Body of pancreas (tissue), 4 donors: ENCODE measurements at regions not wholly inside any gene's neighbourhood (a gene's known extent, or its start where the extent isn't known, plus 50 kb on each side); places are given as distances from the start of the nearest gene placed in this dataset.
"Not testable (repeated sequence)": the region's sequence is repeated elsewhere in the genome, so short reads cannot be mapped to it uniquely, and the experiment has no call there.

Experiments
- ATAC-seq: fragments of 150-250 bp; one replicate; pipeline ENCODE4 v1.9.1; 2016
- DNase-seq, 4 donors: peaks; one replicate each; pipeline ENCODE4 v3.0.0-alpha.2; 2019
- H3K27ac ChIP-seq, 4 donors: fragments of 200-600 bp; sonication (generic); 1 replicate in 3 of 4; 2 replicates in 1 of 4; pipeline versions ENCODE4 v1.5.1 to v1.6.1; 2016 to 2019; ENCODE audit warnings: mild to moderate bottlenecking in 1 of 4, mixed read lengths in 1 of 4, moderate library complexity in 1 of 4
- H3K27me3 ChIP-seq, 2 donors: fragments of 200-600 bp; sonication (generic); one replicate each; pipeline ENCODE4 v1.6.0; 2016; ENCODE audit warnings: mild to moderate bottlenecking in 1 of 2
- H3K36me3 ChIP-seq, 2 donors: fragments of 200-600 bp; sonication (generic); replicated peaks in 1 of 2; 2 replicates each; pipeline ENCODE4 v1.5.1; 2016; ENCODE audit warnings: low read depth in 2 of 2; ENCODE audit not compliant: insufficient read depth in 1 of 2
- H3K4me1 ChIP-seq: fragments of 200-600 bp; sonication (generic); one replicate; pipeline ENCODE4 v1.6.0; 2016
- H3K4me3 ChIP-seq, 2 donors: fragments of 200-600 bp; sonication (generic); 1 replicate in 1 of 2; 2 replicates in 1 of 2; pipeline ENCODE4 v1.5.1; 2016 to 2019
- H3K9me3 ChIP-seq, 3 donors: fragments of 200-600 bp; sonication (generic); 1 replicate in 2 of 3; 2 replicates in 1 of 3; pipeline ENCODE4 v1.5.1; 2016
- CTCF ChIP-seq, 7 experiments: fragments of 450-650 bp in 4 of 7; fragments of 200-600 bp in 3 of 7; sonication (generic) in 3 of 7; IDR thresholded peaks; one replicate each; pipeline ENCODE4 v1.5.1; 2016 to 2019; ENCODE audit warnings: antibody characterized with exemption in 7 of 7
- POLR2A ChIP-seq, 3 donors: fragments of 450-650 bp; IDR thresholded peaks; one replicate each; pipeline ENCODE4 v1.6.1; 2016; ENCODE audit warnings: antibody characterized with exemption in 3 of 3, mild to moderate bottlenecking in 2 of 3
- WGBS, 2 donors: methylation state at CpG; one replicate each; pipeline ENCODE4 v1.1.5; 2017; 5-methylcytosine and 5-hydroxymethylcytosine counted together
- intact Hi-C: fragments of 100-400 bp; cut with DNase I; formaldehyde crosslinking; loops from one replicate; pipeline ENCODE4 v1.15.1; 2023

- no peaks in the 10 kb centered on the region for H3K27me3 ChIP-seq
- H3K4me1 ChIP-seq, result no peaks in the 10 kb centered on the region
- no peaks in the 10 kb centered on the region for H3K36me3 ChIP-seq
- no peak overlapping the region for H3K4me3 ChIP-seq
- WGBS, 2 donors, result 79 to 83% methylated on average over 2 of the region's 2 CpGs
- no peak overlapping the region for H3K27ac ChIP-seq
- intact Hi-C loops, result no loop called here
- ATAC-seq (no peak), DNase-seq (no peak)
- no peak for TF ChIP-seq CTCF (IDR thresholded peaks at IDR 0.05)
- no peaks in the 10 kb centered on the region for H3K9me3 ChIP-seq
Observed at GRCh38 chr2:142642650-142643049, 234.8 kb upstream of the KYNU start.

GRCh38 chr2:142629193-142629592 lies 248.3 kb upstream of the KYNU start:
- no peak for TF ChIP-seq POLR2A (IDR thresholded peaks at IDR 0.05)
- TF ChIP-seq CTCF (IDR thresholded peaks at IDR 0.05), result no peak
- H3K27ac ChIP-seq, result no peak overlapping the region
- no peak overlapping the region for H3K4me3 ChIP-seq
- no peaks in the 10 kb centered on the region for H3K27me3 ChIP-seq
- ATAC-seq, result no peak
- DNase-seq, result no peak
- no peaks in the 10 kb centered on the region for H3K4me1 ChIP-seq
- no peaks in the 10 kb centered on the region for H3K36me3 ChIP-seq
- intact Hi-C loops, result no loop called here
- H3K9me3 ChIP-seq, result no peaks in the 10 kb centered on the region
- WGBS, 2 donors, result 21 to 26% methylated on average over 1 of the region's 1 CpG

GRCh38 chr2:142621287-142621686 lies 256.2 kb upstream of the KYNU start:
- no peak overlapping the region for H3K27ac ChIP-seq
- 37 to 41% methylated on average over 2 of the region's 2 CpGs for WGBS, 2 donors

GRCh38 chr2:142617461-142617860 lies 260.0 kb upstream of the KYNU start:
- Histone ChIP-seq H3K4me3 (no peak overlapping the region), H3K27me3 (no peaks in the 10 kb centered on the region), H3K9me3 (no peaks in the 10 kb centered on the region), H3K4me1 (no peaks in the 10 kb centered on the region), H3K27ac (no peak overlapping the region), H3K36me3 (no peaks in the 10 kb centered on the region)
- ATAC-seq (no peak), DNase-seq (no peak)
- TF ChIP-seq POLR2A (IDR thresholded peaks at IDR 0.05), result no peak
- TF ChIP-seq CTCF (IDR thresholded peaks at IDR 0.05), result no peak
- 62 to 64% methylated on average over 1 of the region's 1 CpG for WGBS, 2 donors
- intact Hi-C loops, result no loop called here

More at GRCh38 chr2:142621287-142621686, 256.2 kb upstream of the KYNU start:
- intact Hi-C loops, result no loop called here
- Histone ChIP-seq H3K4me1 (no peaks in the 10 kb centered on the region), H3K4me3 (no peak overlapping the region), H3K36me3 (no peaks in the 10 kb centered on the region), H3K9me3 (no peaks in the 10 kb centered on the region), H3K27me3 (no peaks in the 10 kb centered on the region)
- no peak for TF ChIP-seq CTCF (IDR thresholded peaks at IDR 0.05)
- TF ChIP-seq POLR2A (IDR thresholded peaks at IDR 0.05), result no peak
- ATAC-seq, result no peak
- no peak for DNase-seq

- intact Hi-C loops, result no loop called here
- no peak for DNase-seq
Observed at GRCh38 chr2:142615876-142616275, 261.6 kb upstream of the KYNU start.

GRCh38 chr2:142613193-142613592 lies 264.3 kb upstream of the KYNU start:
- H3K27me3 ChIP-seq, H3K36me3 ChIP-seq, H3K27ac ChIP-seq, DNase-seq, H3K9me3 ChIP-seq, H3K4me1 ChIP-seq, H3K4me3 ChIP-seq, intact Hi-C loops, ATAC-seq: not testable (repeated sequence)
- 81 to 88% methylated on average over 14 to 17 of the region's 17 CpGs for WGBS, 2 donors

More at GRCh38 chr2:142615876-142616275, 261.6 kb upstream of the KYNU start:
- Histone ChIP-seq H3K27ac (no peak overlapping the region), H3K4me1 (no peaks in the 10 kb centered on the region), H3K4me3 (no peak overlapping the region), H3K9me3 (no peaks in the 10 kb centered on the region), H3K36me3 (no peaks in the 10 kb centered on the region), H3K27me3 (no peaks in the 10 kb centered on the region)
- 86 to 88% methylated on average over 7 to 9 of the region's 9 CpGs for WGBS, 2 donors
- no peak for ATAC-seq
- TF ChIP-seq POLR2A (IDR thresholded peaks at IDR 0.05) (no peak), CTCF (IDR thresholded peaks at IDR 0.05) (no peak)
